ENCODE measurements at regions not wholly inside any gene's neighbourhood (a gene's known extent, or its start where the extent isn't known, plus 50 kb on each side); places are given as distances from the start of the nearest gene placed in this dataset.

- DNase-seq (ENCODE audit: low read depth in 2 of 3, low spot score in 1 of 3): no peak
These were observed 103.4 kb downstream of the QRFPR start for GRCh38 chr4:121277194-121278105.

- no peak for DNase-seq (ENCODE audit: low read depth in 2 of 3, low spot score in 1 of 3)
These were observed 107.6 kb downstream of the QRFPR start for GRCh38 chr4:121273191-121273590.

- DNase-seq (ENCODE audit: low read depth in 2 of 3, low spot score in 1 of 3): no peak
These were observed 108.3 kb downstream of the QRFPR start for GRCh38 chr4:121272526-121272925.

GRCh38 chr4:121270389-121270788 is 106.3 kb upstream of the TNIP3 start:
- no peak for DNase-seq (ENCODE audit: low read depth in 2 of 3, low spot score in 1 of 3)

GRCh38 chr4:121269001-121269400 is 104.9 kb upstream of the TNIP3 start:
- no peak for DNase-seq (ENCODE audit: low read depth in 2 of 3, low spot score in 1 of 3)

- no peak for DNase-seq (ENCODE audit: low read depth in 2 of 3, low spot score in 1 of 3)
These were observed 102.9 kb upstream of the TNIP3 start for GRCh38 chr4:121266982-121267381.

GRCh38 chr4:121256887-121257466 is 92.9 kb upstream of the TNIP3 start:
- no peak for DNase-seq (ENCODE audit: low read depth in 2 of 3, low spot score in 1 of 3)

GRCh38 chr4:121255986-121256750 is 92.0 kb upstream of the TNIP3 start:
- DNase-seq (ENCODE audit: low read depth in 2 of 3, low spot score in 1 of 3): peak in 2 of 3 donors; percentile 47 to 53

GRCh38 chr4:121253961-121254360 is 89.8 kb upstream of the TNIP3 start:
- no peak for DNase-seq (ENCODE audit: low read depth in 2 of 3, low spot score in 1 of 3)

- peak; percentile 28 to 53 (median 52) for DNase-seq (ENCODE audit: low read depth in 2 of 3, low spot score in 1 of 3)
These were observed 88.2 kb upstream of the TNIP3 start for GRCh38 chr4:121252224-121252806.

- DNase-seq (ENCODE audit: low read depth in 2 of 3, low spot score in 1 of 3): no peak
These were observed 84.6 kb upstream of the TNIP3 start for GRCh38 chr4:121248747-121249146.

- no peak for DNase-seq (ENCODE audit: low read depth in 2 of 3, low spot score in 1 of 3)
These were observed 82.6 kb upstream of the TNIP3 start for GRCh38 chr4:121246698-121247097.

- peak in 1 of 3 donors; percentile 8 for DNase-seq (ENCODE audit: low read depth in 2 of 3, low spot score in 1 of 3)
These were observed 79.4 kb upstream of the TNIP3 start for GRCh38 chr4:121243485-121243884.

GRCh38 chr4:121242188-121242750 is 78.1 kb upstream of the TNIP3 start:
- DNase-seq (ENCODE audit: low read depth in 2 of 3, low spot score in 1 of 3): no peak

GRCh38 chr4:121239951-121240350 is 75.8 kb upstream of the TNIP3 start:
- no peak for DNase-seq (ENCODE audit: low read depth in 2 of 3, low spot score in 1 of 3)

GRCh38 chr4:121238461-121238860 is 74.3 kb upstream of the TNIP3 start:
- no peak for DNase-seq (ENCODE audit: low read depth in 2 of 3, low spot score in 1 of 3)

- DNase-seq (ENCODE audit: low read depth in 2 of 3, low spot score in 1 of 3): no peak
These were observed 72.9 kb upstream of the TNIP3 start for GRCh38 chr4:121237069-121237399.

- no peak for DNase-seq (ENCODE audit: low read depth in 2 of 3, low spot score in 1 of 3)
These were observed 72.4 kb upstream of the TNIP3 start for GRCh38 chr4:121236353-121237068.

- DNase-seq (ENCODE audit: low read depth in 2 of 3, low spot score in 1 of 3): no peak
These were observed 69.9 kb upstream of the TNIP3 start for GRCh38 chr4:121233982-121234381.

GRCh38 chr4:121229993-121230392 is 65.9 kb upstream of the TNIP3 start:
- DNase-seq (ENCODE audit: low read depth in 2 of 3, low spot score in 1 of 3): no peak

GRCh38 chr4:121228848-121229247 is 64.7 kb upstream of the TNIP3 start:
- no peak for DNase-seq (ENCODE audit: low read depth in 2 of 3, low spot score in 1 of 3)

Measured in stimulated activated CD4-positive, alpha-beta T cell treated with anti-CD3 and anti-CD28 coated beads, Interleukin-12 subunit alpha, Interleukin-12 subunit beta, amount 100 ng/mL, for 48 hours (primary cell).